ENCODE measurements at regions not wholly inside any gene's neighbourhood (a gene's known extent, or its start where the extent isn't known, plus 50 kb on each side); places are given as distances from the start of the nearest gene placed in this dataset.
A peak's percentile ranks its signal among the peaks of the same experiment; 100 is the strongest.

GRCh38 chr13:99829593-99830239, 141.9 kb downstream of the ZIC5 start:
- no peak overlapping the region for H3K4me2 ChIP-seq
- no peaks in the 10 kb centered on the region for H4K20me1 ChIP-seq (ENCODE audit: insufficient read depth, poor library complexity, severe bottlenecking)
- WGBS (ENCODE audit: low lambda C conversion rate, missing lambda C conversion rate): 75% methylated on average over 12 of the region's 12 CpGs
- no peaks in the 10 kb centered on the region for H3K79me2 ChIP-seq
- peak; percentile 51 for DNase-seq (ENCODE audit: low spot score)
- no peaks in the 10 kb centered on the region for H3K27me3 ChIP-seq
- no peak overlapping the region for H3K4me3 ChIP-seq
- H2AFZ ChIP-seq: no peak overlapping the region
- H3K9me2 ChIP-seq (replicated peaks; ENCODE audit: insufficient read depth): no peaks in the 10 kb centered on the region
- no peaks in the 10 kb centered on the region for H3K9me3 ChIP-seq (ENCODE audit: low read depth)
- TF ChIP-seq, protein P1, sequence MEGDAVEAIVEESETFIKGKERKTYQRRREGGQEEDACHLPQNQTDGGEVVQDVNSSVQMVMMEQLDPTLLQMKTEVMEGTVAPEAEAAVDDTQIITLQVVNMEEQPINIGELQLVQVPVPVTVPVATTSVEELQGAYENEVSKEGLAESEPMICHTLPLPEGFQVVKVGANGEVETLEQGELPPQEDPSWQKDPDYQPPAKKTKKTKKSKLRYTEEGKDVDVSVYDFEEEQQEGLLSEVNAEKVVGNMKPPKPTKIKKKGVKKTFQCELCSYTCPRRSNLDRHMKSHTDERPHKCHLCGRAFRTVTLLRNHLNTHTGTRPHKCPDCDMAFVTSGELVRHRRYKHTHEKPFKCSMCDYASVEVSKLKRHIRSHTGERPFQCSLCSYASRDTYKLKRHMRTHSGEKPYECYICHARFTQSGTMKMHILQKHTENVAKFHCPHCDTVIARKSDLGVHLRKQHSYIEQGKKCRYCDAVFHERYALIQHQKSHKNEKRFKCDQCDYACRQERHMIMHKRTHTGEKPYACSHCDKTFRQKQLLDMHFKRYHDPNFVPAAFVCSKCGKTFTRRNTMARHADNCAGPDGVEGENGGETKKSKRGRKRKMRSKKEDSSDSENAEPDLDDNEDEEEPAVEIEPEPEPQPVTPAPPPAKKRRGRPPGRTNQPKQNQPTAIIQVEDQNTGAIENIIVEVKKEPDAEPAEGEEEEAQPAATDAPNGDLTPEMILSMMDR (IDR thresholded peaks at IDR 0.05; ENCODE audit: poor library complexity): no peak
- TF ChIP-seq EZH2 (IDR thresholded peaks at IDR 0.05; ENCODE audit: borderline replicate concordance) (no peak), EZH2phosphoT487 (IDR thresholded peaks at IDR 0.05; ENCODE audit: low read depth, severe bottlenecking, unreplicated experiment) (no peak)
- H3K36me3 ChIP-seq (replicated peaks; ENCODE audit: insufficient read depth, low read depth): no peaks in the 10 kb centered on the region
- no peak overlapping the region for H3K27ac ChIP-seq
- no peaks in the 10 kb centered on the region for H3K4me1 ChIP-seq (ENCODE audit: insufficient read depth)

DNA sequence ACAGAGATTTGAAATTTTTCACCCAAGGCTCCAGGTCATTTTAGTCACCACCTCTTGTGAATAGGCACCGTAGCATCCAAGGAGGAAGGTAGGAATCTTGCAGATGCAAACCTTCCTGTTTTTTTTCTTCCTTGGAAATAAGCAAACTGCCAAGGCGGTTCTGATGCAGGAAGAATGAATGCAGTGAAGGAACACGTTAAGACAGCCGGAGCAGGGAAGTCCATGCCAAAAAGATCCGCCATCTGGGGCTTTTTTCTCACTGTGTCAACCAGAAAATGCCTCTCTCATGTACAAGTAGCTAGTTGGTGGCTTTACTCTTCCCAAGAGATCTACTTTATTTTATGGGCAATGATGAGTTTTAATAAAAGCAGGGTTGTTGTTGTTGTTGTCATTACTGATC, 142.4 kb downstream of the ZIC5 start:
- Histone ChIP-seq H2AFZ (no peak overlapping the region), H3K4me2 (no peak overlapping the region), H3K27ac (no peak overlapping the region), H3K36me3 (replicated peaks; ENCODE audit: insufficient read depth, low read depth) (no peaks in the 10 kb centered on the region), H4K20me1 (ENCODE audit: insufficient read depth, poor library complexity, severe bottlenecking) (no peaks in the 10 kb centered on the region), H3K9me2 (replicated peaks; ENCODE audit: insufficient read depth) (no peaks in the 10 kb centered on the region), H3K4me1 (ENCODE audit: insufficient read depth) (no peaks in the 10 kb centered on the region), H3K27me3 (no peaks in the 10 kb centered on the region), H3K79me2 (no peaks in the 10 kb centered on the region), H3K9me3 (ENCODE audit: low read depth) (no peaks in the 10 kb centered on the region), H3K4me3 (no peak overlapping the region)
- DNase-seq (ENCODE audit: low spot score): no peak
- WGBS (ENCODE audit: low lambda C conversion rate, missing lambda C conversion rate): 95% methylated on average over 5 of the region's 5 CpGs
- TF ChIP-seq EZH2 (IDR thresholded peaks at IDR 0.05; ENCODE audit: borderline replicate concordance): no peak
- no peak for TF ChIP-seq EZH2phosphoT487 (IDR thresholded peaks at IDR 0.05; ENCODE audit: low read depth, severe bottlenecking, unreplicated experiment)
- TF ChIP-seq, protein P1 (IDR thresholded peaks at IDR 0.05; ENCODE audit: poor library complexity): no peak

DNA sequence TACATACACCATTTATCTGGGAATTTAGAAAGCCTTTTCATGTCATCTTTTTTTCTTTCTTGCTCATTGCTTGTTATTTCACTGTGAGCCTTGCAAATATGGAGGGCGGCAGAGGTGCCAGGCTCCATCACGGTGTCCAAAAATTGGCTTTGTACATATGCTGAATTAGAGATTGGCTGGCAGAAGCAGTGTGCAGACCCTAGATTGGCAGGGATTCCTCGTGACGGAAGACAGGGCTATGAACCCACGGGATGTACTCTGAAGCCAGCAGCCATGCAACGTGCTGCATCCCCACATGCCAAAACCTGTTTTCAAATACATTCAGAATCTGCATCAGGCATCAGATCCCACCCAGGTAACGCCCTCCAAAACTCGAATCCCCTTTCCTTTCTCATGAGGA, 142.8 kb downstream of the ZIC5 start:
- H4K20me1 ChIP-seq (ENCODE audit: insufficient read depth, poor library complexity, severe bottlenecking): no peaks in the 10 kb centered on the region
- H3K4me3 ChIP-seq: no peak overlapping the region
- WGBS (ENCODE audit: low lambda C conversion rate, missing lambda C conversion rate): 89% methylated on average over 8 of the region's 8 CpGs
- H3K9me3 ChIP-seq (ENCODE audit: low read depth): no peaks in the 10 kb centered on the region
- no peaks in the 10 kb centered on the region for H3K9me2 ChIP-seq (replicated peaks; ENCODE audit: insufficient read depth)
- H3K4me2 ChIP-seq: no peak overlapping the region
- DNase-seq (ENCODE audit: low spot score): no peak
- no peak overlapping the region for H2AFZ ChIP-seq
- H3K4me1 ChIP-seq (ENCODE audit: insufficient read depth): no peaks in the 10 kb centered on the region
- TF ChIP-seq, protein P1 (IDR thresholded peaks at IDR 0.05; ENCODE audit: poor library complexity): no peak
- no peak for TF ChIP-seq EZH2phosphoT487 (IDR thresholded peaks at IDR 0.05; ENCODE audit: low read depth, severe bottlenecking, unreplicated experiment)
- no peak for TF ChIP-seq EZH2 (IDR thresholded peaks at IDR 0.05; ENCODE audit: borderline replicate concordance)
- no peaks in the 10 kb centered on the region for H3K27me3 ChIP-seq
- no peaks in the 10 kb centered on the region for H3K79me2 ChIP-seq
- no peak overlapping the region for H3K27ac ChIP-seq
- no peaks in the 10 kb centered on the region for H3K36me3 ChIP-seq (replicated peaks; ENCODE audit: insufficient read depth, low read depth)

Measured in hepatocyte (in vitro differentiated cells).